ENCODE measurements at regions not wholly inside any gene's neighbourhood (a gene's known extent, or its start where the extent isn't known, plus 50 kb on each side); places are given as distances from the start of the nearest gene placed in this dataset.

DNA sequence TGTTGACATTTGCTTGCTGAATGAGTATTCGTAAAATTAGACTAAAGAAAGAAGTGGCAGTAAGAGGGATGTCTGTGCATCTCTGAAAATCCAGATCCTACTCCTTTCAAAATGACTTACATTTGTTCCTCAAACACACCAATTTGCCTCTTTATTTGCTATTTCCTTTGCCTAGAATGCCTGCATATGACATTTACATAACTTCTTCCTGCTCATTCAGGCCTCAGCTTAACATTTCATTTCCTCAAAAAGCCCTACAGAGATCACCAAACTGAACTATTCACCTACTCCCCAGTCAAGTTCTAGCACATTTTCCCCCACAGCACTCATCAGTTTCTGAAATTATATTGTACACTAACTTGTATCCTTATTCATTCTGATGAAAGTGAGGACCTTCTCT is 907.2 kb downstream of the LRFN5 start:
- no peaks in the 10 kb centered on the region for H3K36me3 ChIP-seq (ENCODE audit: control insufficient read depth, insufficient read depth, low read length)
- FAIRE-seq: no peak

DNA sequence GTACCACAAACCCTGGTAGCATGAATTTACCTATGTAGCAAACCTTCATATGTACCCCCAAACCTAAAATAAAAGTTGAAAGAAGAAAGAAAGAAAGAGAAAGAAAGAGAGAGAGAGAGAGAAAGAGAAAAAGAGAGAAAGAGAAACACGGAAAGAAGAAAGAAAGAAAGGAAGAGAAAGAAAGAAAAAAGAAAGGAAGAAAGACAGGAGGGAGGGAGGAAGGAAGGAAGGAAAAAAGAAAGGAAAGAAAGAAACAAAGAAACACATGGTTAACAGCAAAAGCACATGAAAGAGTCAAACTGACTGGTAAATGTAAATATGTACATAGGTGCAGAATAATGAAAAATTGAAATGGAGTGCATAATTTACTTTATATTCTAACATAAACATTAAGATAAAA is 903.4 kb downstream of the LRFN5 start:
- Histone ChIP-seq H3K27me3 (ENCODE audit: control insufficient read depth, insufficient read depth, low read length) (no peaks in the 10 kb centered on the region), H3K4me3 (ENCODE audit: low read depth, low read length) (no peak overlapping the region), H3K36me3 (ENCODE audit: control insufficient read depth, insufficient read depth, low read length) (no peaks in the 10 kb centered on the region)
- TF ChIP-seq, protein P1, sequence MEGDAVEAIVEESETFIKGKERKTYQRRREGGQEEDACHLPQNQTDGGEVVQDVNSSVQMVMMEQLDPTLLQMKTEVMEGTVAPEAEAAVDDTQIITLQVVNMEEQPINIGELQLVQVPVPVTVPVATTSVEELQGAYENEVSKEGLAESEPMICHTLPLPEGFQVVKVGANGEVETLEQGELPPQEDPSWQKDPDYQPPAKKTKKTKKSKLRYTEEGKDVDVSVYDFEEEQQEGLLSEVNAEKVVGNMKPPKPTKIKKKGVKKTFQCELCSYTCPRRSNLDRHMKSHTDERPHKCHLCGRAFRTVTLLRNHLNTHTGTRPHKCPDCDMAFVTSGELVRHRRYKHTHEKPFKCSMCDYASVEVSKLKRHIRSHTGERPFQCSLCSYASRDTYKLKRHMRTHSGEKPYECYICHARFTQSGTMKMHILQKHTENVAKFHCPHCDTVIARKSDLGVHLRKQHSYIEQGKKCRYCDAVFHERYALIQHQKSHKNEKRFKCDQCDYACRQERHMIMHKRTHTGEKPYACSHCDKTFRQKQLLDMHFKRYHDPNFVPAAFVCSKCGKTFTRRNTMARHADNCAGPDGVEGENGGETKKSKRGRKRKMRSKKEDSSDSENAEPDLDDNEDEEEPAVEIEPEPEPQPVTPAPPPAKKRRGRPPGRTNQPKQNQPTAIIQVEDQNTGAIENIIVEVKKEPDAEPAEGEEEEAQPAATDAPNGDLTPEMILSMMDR (IDR thresholded peaks at IDR 0.05; ENCODE audit: insufficient read depth, low read length, severe bottlenecking): no peak
- FAIRE-seq (no peak), DNase-seq (ENCODE audit: low read depth) (no peak)

More for the DNA sequence above, 907.2 kb downstream of the LRFN5 start:
- H3K4me3 ChIP-seq (ENCODE audit: low read depth, low read length): no peak overlapping the region
- DNase-seq (ENCODE audit: low read depth): no peak
- TF ChIP-seq, protein P1 (IDR thresholded peaks at IDR 0.05; ENCODE audit: insufficient read depth, low read length, severe bottlenecking): no peak
- H3K27me3 ChIP-seq (ENCODE audit: control insufficient read depth, insufficient read depth, low read length): no peaks in the 10 kb centered on the region

DNA sequence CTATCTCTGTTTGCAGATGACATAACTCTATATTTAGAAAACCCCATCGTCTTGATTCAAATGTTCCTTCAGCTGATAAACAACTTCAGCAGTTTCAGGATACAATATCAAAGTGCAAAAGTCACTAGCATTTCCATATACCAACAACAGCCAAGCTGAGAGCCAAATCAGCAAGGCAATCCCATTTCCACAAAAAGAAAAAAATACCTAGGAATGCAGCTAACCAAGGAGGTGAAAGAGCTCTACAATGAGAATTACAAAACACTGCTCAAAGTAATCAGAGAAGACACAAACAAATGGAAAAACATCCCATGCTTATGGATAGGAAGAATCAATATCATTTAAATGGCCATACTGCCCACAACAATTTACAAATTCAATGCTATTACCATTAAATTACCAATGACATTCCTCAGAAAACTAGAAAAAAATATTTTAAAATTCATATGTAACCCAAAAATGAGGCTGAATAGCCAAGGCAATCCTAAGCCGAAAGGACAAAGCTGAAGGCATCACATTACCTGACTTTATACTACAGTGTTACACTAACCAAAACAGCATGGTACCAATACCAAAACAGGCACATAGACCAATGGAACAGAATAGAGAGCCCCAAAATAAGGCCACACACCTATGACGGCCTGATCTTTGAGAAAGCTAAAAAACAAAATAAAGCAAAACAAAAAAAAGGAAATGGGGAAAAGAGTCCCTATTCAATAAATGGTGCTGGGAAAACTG is 901.7 kb downstream of the LRFN5 start:
- Histone ChIP-seq H3K4me3 (ENCODE audit: low read depth, low read length) (no peak overlapping the region), H3K27me3 (ENCODE audit: control insufficient read depth, insufficient read depth, low read length) (no peaks in the 10 kb centered on the region), H3K36me3 (ENCODE audit: control insufficient read depth, insufficient read depth, low read length) (no peaks in the 10 kb centered on the region)
- no peak for FAIRE-seq
- TF ChIP-seq, protein P1 (IDR thresholded peaks at IDR 0.05; ENCODE audit: insufficient read depth, low read length, severe bottlenecking): no peak
- DNase-seq (ENCODE audit: low read depth): no peak

DNA sequence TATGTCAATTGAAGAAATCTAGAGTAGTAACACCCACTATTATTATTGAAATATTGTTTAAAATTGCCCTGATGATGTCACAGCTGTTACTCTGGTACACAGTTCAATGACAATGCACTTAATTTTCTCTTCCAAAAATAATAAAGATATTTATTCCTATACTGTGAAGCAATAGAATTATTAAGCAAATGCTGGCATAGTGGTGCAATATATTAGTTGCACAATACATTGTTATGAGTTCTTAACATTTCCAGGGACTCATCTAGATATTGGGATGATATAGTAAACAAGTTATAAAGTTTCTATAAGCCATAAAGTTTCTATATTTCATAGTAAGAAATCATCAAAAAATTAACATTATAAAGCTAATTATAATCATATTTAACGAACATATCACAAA is 897.8 kb downstream of the LRFN5 start:
- Histone ChIP-seq H3K27me3 (ENCODE audit: control insufficient read depth, insufficient read depth, low read length) (no peaks in the 10 kb centered on the region), H3K4me3 (ENCODE audit: low read depth, low read length) (no peak overlapping the region), H3K36me3 (ENCODE audit: control insufficient read depth, insufficient read depth, low read length) (no peaks in the 10 kb centered on the region)
- DNase-seq (ENCODE audit: low read depth) (no peak), FAIRE-seq (no peak)
- TF ChIP-seq, protein P1 (IDR thresholded peaks at IDR 0.05; ENCODE audit: insufficient read depth, low read length, severe bottlenecking): no peak

DNA sequence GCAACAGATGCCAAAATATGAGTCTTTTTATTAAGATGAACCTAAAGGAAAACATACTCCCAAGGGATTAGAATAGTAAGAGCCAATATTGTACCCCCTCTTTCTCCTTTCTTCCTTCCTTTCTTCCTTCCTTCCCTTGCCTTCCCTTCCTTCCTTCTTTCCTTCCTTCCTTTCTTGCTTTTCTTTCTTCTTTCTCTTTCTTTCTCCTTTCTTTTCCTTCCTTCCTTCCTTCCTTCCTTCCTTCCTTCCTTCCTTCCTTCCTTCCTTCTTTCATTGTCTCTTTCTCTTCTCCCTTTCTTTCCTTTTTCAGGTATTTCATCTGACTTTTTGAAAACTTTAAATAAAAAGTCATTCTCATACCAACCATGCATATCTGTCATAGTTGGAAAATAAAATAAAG is 892.5 kb downstream of the LRFN5 start:
- H3K4me3 ChIP-seq (ENCODE audit: low read depth, low read length): no peak overlapping the region
- TF ChIP-seq, protein P1 (IDR thresholded peaks at IDR 0.05; ENCODE audit: insufficient read depth, low read length, severe bottlenecking): no peak
- no peaks in the 10 kb centered on the region for H3K27me3 ChIP-seq (ENCODE audit: control insufficient read depth, insufficient read depth, low read length)
- no peaks in the 10 kb centered on the region for H3K36me3 ChIP-seq (ENCODE audit: control insufficient read depth, insufficient read depth, low read length)
- DNase-seq (ENCODE audit: low read depth) (no peak), FAIRE-seq (no peak)

DNA sequence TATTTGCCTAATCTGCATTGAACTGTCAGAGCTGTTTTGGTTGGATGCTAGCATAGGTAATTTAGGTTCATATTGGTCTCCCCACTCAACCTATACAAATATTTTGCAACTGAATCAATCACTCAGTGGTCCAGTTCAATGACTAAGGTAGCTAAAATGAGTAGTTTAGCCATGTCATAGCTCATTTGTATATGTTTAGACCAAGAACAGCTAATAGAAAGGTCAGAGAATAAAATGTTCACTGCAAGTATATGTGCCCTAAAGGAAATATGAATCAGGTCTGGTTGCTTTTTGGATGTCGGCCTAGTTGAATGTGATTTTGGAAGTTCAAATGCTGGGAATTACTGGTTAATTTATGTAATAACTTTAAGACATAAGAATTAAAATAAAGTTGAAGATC is 883.9 kb downstream of the LRFN5 start:
- no peaks in the 10 kb centered on the region for H3K27me3 ChIP-seq (ENCODE audit: control insufficient read depth, insufficient read depth, low read length)
- TF ChIP-seq, protein P1 (IDR thresholded peaks at IDR 0.05; ENCODE audit: insufficient read depth, low read length, severe bottlenecking): no peak
- DNase-seq (ENCODE audit: low read depth) (no peak), FAIRE-seq (no peak)
- no peaks in the 10 kb centered on the region for H3K36me3 ChIP-seq (ENCODE audit: control insufficient read depth, insufficient read depth, low read length)
- no peak overlapping the region for H3K4me3 ChIP-seq (ENCODE audit: low read depth, low read length)
